OCI-LY1 (cell line): ENCODE measurements at regions not wholly inside any gene's neighbourhood (a gene's known extent, or its start where the extent isn't known, plus 50 kb on each side); places are given as distances from the start of the nearest gene placed in this dataset.

Experiments used
- H2AFZ ChIP-seq: fragments of 200-600 bp; sonication (generic), shearing (Covaris generic); 2 replicates; pipeline ENCODE4 v1.6.0; 2014; ENCODE audit warnings: antibody characterized with exemption, mild to moderate bottlenecking, low read length
- H3F3A ChIP-seq: fragments of 200-600 bp; sonication (generic), shearing (Covaris generic); 2 replicates; pipeline ENCODE4 v1.6.0; 2014; ENCODE audit warnings: mild to moderate bottlenecking, antibody characterized with exemption, low read length, moderate library complexity; ENCODE audit not compliant: insufficient read depth
- H3K27ac ChIP-seq: fragments of 200-600 bp; sonication (generic); 2 replicates; pipeline ENCODE4 v1.5.1; 2014; ENCODE audit warnings: low read length, mixed run types, mild to moderate bottlenecking, low read depth; ENCODE audit not compliant: poor library complexity, severe bottlenecking
- H3K27me3 ChIP-seq: fragments of 200-600 bp; sonication (generic); 2 replicates; pipeline ENCODE4 v1.6.0; 2014; ENCODE audit warnings: antibody characterized with exemption, mild to moderate bottlenecking, low read length, moderate library complexity; ENCODE audit not compliant: insufficient read depth
- H3K36me3 ChIP-seq: fragments of 200-600 bp; sonication (generic); 2 replicates; pipeline ENCODE4 v1.6.1; 2014; ENCODE audit warnings: mild to moderate bottlenecking, antibody characterized with exemption, low read length, moderate library complexity, mixed read lengths; ENCODE audit not compliant: insufficient read depth
- H3K4me1 ChIP-seq: fragments of 200-600 bp; sonication (generic); 2 replicates; pipeline ENCODE4 v1.5.1; 2014; ENCODE audit warnings: mild to moderate bottlenecking, low read length, moderate library complexity; ENCODE audit not compliant: insufficient read depth, severe bottlenecking
- H3K4me2 ChIP-seq: fragments of 200-600 bp; sonication (generic), shearing (Covaris generic); 2 replicates; pipeline ENCODE4 v1.6.1; 2014; ENCODE audit warnings: low read length
- H3K4me3 ChIP-seq: fragments of 200-600 bp; sonication (generic); 2 replicates; pipeline ENCODE4 v1.5.1; 2014; ENCODE audit warnings: low read length, low read depth, mild to moderate bottlenecking, mixed read lengths; ENCODE audit not compliant: poor library complexity, severe bottlenecking
- H3K79me2 ChIP-seq: fragments of 200-600 bp; shearing (Covaris generic); 2 replicates; pipeline ENCODE4 v1.6.1; 2016; ENCODE audit warnings: mixed run types, low read length, mixed read lengths; ENCODE audit not compliant: insufficient read depth
- H3K9ac ChIP-seq: fragments of 200-600 bp; sonication (generic), shearing (Covaris generic); 2 replicates; pipeline ENCODE4 v1.6.1; 2014; ENCODE audit warnings: mild to moderate bottlenecking, low read length, mixed read lengths
- H3K9me2 ChIP-seq: fragments of 200-600 bp; sonication (generic), shearing (Covaris generic); 2 replicates; pipeline ENCODE4 v1.6.1; 2014; ENCODE audit warnings: low read depth, mild to moderate bottlenecking, low read length, mixed read lengths
- H3K9me3 ChIP-seq: fragments of 200-600 bp; shearing (Covaris generic); 2 replicates; pipeline ENCODE4 v1.6.1; 2014; ENCODE audit warnings: low read length, mixed read lengths
- H4K20me1 ChIP-seq: fragments of 200-600 bp; sonication (generic), shearing (Covaris generic); 2 replicates; pipeline ENCODE4 v1.6.0; 2016; ENCODE audit warnings: mild to moderate bottlenecking, low read length; ENCODE audit not compliant: insufficient read depth
- CTCF ChIP-seq: fragments of 200-600 bp; sonication (generic), shearing (Covaris generic); IDR thresholded peaks from 2 replicates; pipeline ENCODE4 v1.5.1; 2017; ENCODE audit warnings: mild to moderate bottlenecking, antibody characterized with exemption, low read length, moderate library complexity, mixed read lengths
- EZH2 ChIP-seq: fragments of 200-600 bp; sonication (generic), shearing (Covaris generic); IDR thresholded peaks from 2 replicates; pipeline ENCODE4 v1.8.0; 2017; ENCODE audit warnings: borderline replicate concordance, mixed run types, mild to moderate bottlenecking, antibody characterized with exemption, low read length, moderate library complexity, mixed read lengths

DNA sequence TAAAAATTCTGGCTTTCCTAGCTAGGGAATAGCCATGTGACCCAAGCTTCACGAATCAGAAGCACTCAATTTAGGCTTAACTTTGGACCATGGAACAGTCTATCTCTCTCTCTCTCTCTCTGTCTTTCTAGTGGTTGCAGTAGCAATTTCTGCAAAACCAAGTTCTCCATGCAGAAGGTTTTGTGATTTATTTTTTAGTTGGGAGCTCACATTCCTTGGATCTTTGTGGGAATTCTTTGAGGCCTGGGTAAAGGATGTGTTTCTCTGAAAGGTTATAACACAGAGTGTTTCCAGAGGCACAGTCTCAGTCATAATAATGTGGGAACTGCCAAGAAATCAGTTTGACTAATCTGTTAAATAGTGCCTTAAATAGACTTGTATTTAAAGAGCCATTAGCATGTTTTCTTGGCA lies 112.3 kb upstream of the COL11A1 start:
- no peak overlapping the region for H3K4me3 ChIP-seq
- H3K9me2 ChIP-seq, result no peaks in the 10 kb centered on the region
- no peak overlapping the region for H3K4me2 ChIP-seq
- H3K79me2 ChIP-seq, result no peaks in the 10 kb centered on the region
- no peaks in the 10 kb centered on the region for H3K9me3 ChIP-seq
- no peaks in the 10 kb centered on the region for H4K20me1 ChIP-seq
- H2AFZ ChIP-seq, result no peak overlapping the region
- no peak for TF ChIP-seq CTCF
- TF ChIP-seq EZH2, result no peak
- H3K36me3 ChIP-seq, result no peaks in the 10 kb centered on the region
- H3F3A ChIP-seq, result no peaks in the 10 kb centered on the region
- no peaks in the 10 kb centered on the region for H3K27me3 ChIP-seq
- no peak overlapping the region for H3K9ac ChIP-seq
- H3K27ac ChIP-seq, result no peak overlapping the region
- H3K4me1 ChIP-seq, result no peaks in the 10 kb centered on the region

DNA sequence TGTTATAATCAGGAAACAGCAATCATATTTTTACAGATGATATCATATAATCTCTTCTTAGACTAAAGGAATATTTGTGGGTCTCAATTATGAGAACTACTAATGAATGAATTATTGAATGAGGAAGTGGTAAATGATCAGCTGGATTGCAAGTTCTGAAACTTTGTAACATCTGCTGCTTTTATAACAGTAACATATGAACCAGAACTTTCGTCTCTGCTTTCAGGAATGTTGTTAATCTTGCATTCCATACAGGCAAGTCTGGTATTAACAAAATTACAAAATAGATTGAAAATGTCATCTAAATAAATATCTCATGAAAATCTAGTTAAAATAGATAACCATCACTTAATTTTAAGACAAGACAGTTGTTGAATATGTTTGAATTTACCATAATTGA lies 110.5 kb upstream of the COL11A1 start:
- no peaks in the 10 kb centered on the region for H3K36me3 ChIP-seq
- no peaks in the 10 kb centered on the region for H3K27me3 ChIP-seq
- no peaks in the 10 kb centered on the region for H3K79me2 ChIP-seq
- H3K4me1 ChIP-seq, result no peaks in the 10 kb centered on the region
- no peak for TF ChIP-seq EZH2
- TF ChIP-seq CTCF, result no peak
- no peak overlapping the region for H3K9ac ChIP-seq
- H3K4me3 ChIP-seq, result no peak overlapping the region
- H3K9me3 ChIP-seq, result no peaks in the 10 kb centered on the region
- H3F3A ChIP-seq, result no peaks in the 10 kb centered on the region
- H3K4me2 ChIP-seq, result no peak overlapping the region
- no peaks in the 10 kb centered on the region for H4K20me1 ChIP-seq
- no peak overlapping the region for H3K27ac ChIP-seq
- H3K9me2 ChIP-seq, result no peaks in the 10 kb centered on the region
- H2AFZ ChIP-seq, result no peak overlapping the region

DNA sequence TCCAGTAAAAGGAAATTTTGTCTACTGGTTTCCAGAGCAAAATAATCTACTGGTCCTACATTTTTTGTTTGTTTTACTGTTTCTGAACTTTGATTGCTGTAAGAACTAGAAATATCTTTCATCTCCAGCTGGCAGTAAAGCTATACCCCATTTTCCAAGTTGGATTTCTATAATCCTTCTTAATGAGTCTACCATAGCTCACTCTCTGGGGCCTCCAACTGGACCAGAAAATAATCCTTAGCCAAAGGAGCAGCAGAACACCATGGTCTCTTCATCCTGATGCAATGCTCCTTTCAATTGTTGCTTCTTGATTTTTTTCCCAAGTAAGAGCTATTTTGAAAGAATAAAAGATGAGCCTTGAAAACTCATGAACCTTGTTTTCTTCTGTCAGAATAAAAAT lies 110.0 kb upstream of the COL11A1 start:
- Histone ChIP-seq H3K4me1 (no peaks in the 10 kb centered on the region), H3K79me2 (no peaks in the 10 kb centered on the region), H3K9me2 (no peaks in the 10 kb centered on the region), H3K27ac (no peak overlapping the region), H3F3A (no peaks in the 10 kb centered on the region), H3K27me3 (no peaks in the 10 kb centered on the region), H3K9ac (no peak overlapping the region), H2AFZ (no peak overlapping the region), H4K20me1 (no peaks in the 10 kb centered on the region), H3K9me3 (no peaks in the 10 kb centered on the region), H3K36me3 (no peaks in the 10 kb centered on the region), H3K4me2 (no peak overlapping the region), H3K4me3 (no peak overlapping the region)
- TF ChIP-seq CTCF, result no peak
- no peak for TF ChIP-seq EZH2
